ENCODE measurements at regions not wholly inside any gene's neighbourhood (a gene's known extent, or its start where the extent isn't known, plus 50 kb on each side); places are given as distances from the start of the nearest gene placed in this dataset.

GRCh38 chr5:171701100-171701541 is 84.5 kb upstream of the SMIM23 start:
- no TSS peak for BruUV-seq (replicated peaks)

More at GRCh38 chr5:171701100-171701541, 84.5 kb upstream of the SMIM23 start:
- Histone ChIP-seq H4K20me1 (ENCODE audit: insufficient read depth, low read length) (no peaks in the 10 kb centered on the region), H3K4me2 (ENCODE audit: low read depth, low read length) (no peak overlapping the region), H3K79me2 (ENCODE audit: insufficient read depth, low read length) (no peaks in the 10 kb centered on the region), H2AFZ (ENCODE audit: low read length) (no peak overlapping the region), H3K27me3 (ENCODE audit: control insufficient read depth in 1 of 2, insufficient read depth in 2 of 2, low read length in 2 of 2) (peaks cover 0 to 63% of the 10 kb centered on the region in 2 experiments; a peak in 4 of 5 replicates), H3K36me3 (replicated peaks in 1 of 2; ENCODE audit: control insufficient read depth in 1 of 2, insufficient read depth in 2 of 2, low read length in 2 of 2) (no peaks in the 10 kb centered on the region), H3K4me3 (replicated peaks in 1 of 3; ENCODE audit: insufficient read depth in 1 of 3, low read depth in 2 of 3, low read length in 3 of 3) (no peak overlapping the region), H3K27ac (ENCODE audit: extremely low read length, insufficient read depth, low read length) (no peak overlapping the region), H3K9ac (ENCODE audit: insufficient read depth, low read depth, low read length) (no peak overlapping the region), H3K9me3 (ENCODE audit: low read length) (no peaks in the 10 kb centered on the region), H3K4me1 (ENCODE audit: insufficient read depth, low read length) (no peaks in the 10 kb centered on the region)
- CTCF ChIA-PET (ENCODE audit: low intra/inter-chr PET ratio, low total read pairs), result no interaction called here
- DNase-seq (ENCODE audit: low spot score), result no peak
- POLR2A ChIA-PET, result no interaction called here
- 26% methylated on average over 6 of the region's 10 CpGs for WGBS (ENCODE audit: low lambda C conversion rate)
- in situ Hi-C loops (cut with HindIII; ENCODE audit: extremely low pct_ligation_motif_present, low pct_unique_long_range_greater_than_20kb) (no loop called here), intact Hi-C loops (cut with micrococcal nuclease; ENCODE audit: unreplicated experiment) (no loop called here)
- FAIRE-seq, result no peak
- TF ChIP-seq, protein P1, sequence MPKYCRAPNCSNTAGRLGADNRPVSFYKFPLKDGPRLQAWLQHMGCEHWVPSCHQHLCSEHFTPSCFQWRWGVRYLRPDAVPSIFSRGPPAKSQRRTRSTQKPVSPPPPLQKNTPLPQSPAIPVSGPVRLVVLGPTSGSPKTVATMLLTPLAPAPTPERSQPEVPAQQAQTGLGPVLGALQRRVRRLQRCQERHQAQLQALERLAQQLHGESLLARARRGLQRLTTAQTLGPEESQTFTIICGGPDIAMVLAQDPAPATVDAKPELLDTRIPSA (CRISPR knock-in tag; IDR thresholded peaks at IDR 0.05; ENCODE audit: borderline replicate concordance), result no peak
- TF ChIP-seq ZNF619 (CRISPR knock-in tag; IDR thresholded peaks at IDR 0.05) (no peak), IKZF5 (CRISPR knock-in tag; IDR thresholded peaks at IDR 0.05) (no peak), ZNF670 (CRISPR knock-in tag; IDR thresholded peaks at IDR 0.05; ENCODE audit: borderline replicate concordance) (no peak), HNRNPH1 (optimal IDR thresholded peaks at IDR 0.05; ENCODE audit: low read depth, low read length) (no peak), KLF11 (CRISPR knock-in tag; IDR thresholded peaks at IDR 0.05) (no peak), KDM4B (CRISPR knock-in tag; IDR thresholded peaks at IDR 0.05) (no peak), SMYD3 (CRISPR knock-in tag; IDR thresholded peaks at IDR 0.05) (no peak), ZNF781 (CRISPR knock-in tag; IDR thresholded peaks at IDR 0.05; ENCODE audit: borderline replicate concordance, not compliant biosample characterization) (no peak), EZH2 (conservative IDR thresholded peaks at IDR 0.05; ENCODE audit: low read depth, low read length) (no peak)
- no peak for ATAC-seq

Measured in HepG2 (cell line).